ENCODE measurements at regions not wholly inside any gene's neighbourhood (a gene's known extent, or its start where the extent isn't known, plus 50 kb on each side); places are given as distances from the start of the nearest gene placed in this dataset.

GRCh38 chr4:156073976-156074375 lies 120.3 kb upstream of the CTSO start:
- no peaks in the 10 kb centered on the region for H3K4me1 Mint-ChIP-seq
- H3K36me3 Mint-ChIP-seq (ENCODE audit: low read depth) = no peaks in the 10 kb centered on the region
- no peak for TF ChIP-seq CTCF (IDR thresholded peaks at IDR 0.05; ENCODE audit: unreplicated experiment in 3 of 3)
- H3K9me3 Mint-ChIP-seq = peaks cover 10% of the 10 kb centered on the region
- H3K27me3 Mint-ChIP-seq (ENCODE audit: low read depth) = no peaks in the 10 kb centered on the region
- H3K27ac Mint-ChIP-seq = no peak overlapping the region
- no peak overlapping the region for H3K4me3 Mint-ChIP-seq

GRCh38 chr4:156060661-156061060 lies 107.0 kb upstream of the CTSO start:
- no peak for TF ChIP-seq CTCF (IDR thresholded peaks at IDR 0.05; ENCODE audit: unreplicated experiment in 3 of 3)
- no peaks in the 10 kb centered on the region for H3K9me3 Mint-ChIP-seq
- no peak overlapping the region for H3K27ac Mint-ChIP-seq
- H3K27me3 Mint-ChIP-seq (ENCODE audit: low read depth) = no peaks in the 10 kb centered on the region
- peaks cover 4% of the 10 kb centered on the region for H3K4me1 Mint-ChIP-seq
- no peak overlapping the region for H3K4me3 Mint-ChIP-seq
- no peaks in the 10 kb centered on the region for H3K36me3 Mint-ChIP-seq (ENCODE audit: low read depth)

GRCh38 chr4:156053174-156053573 lies 99.5 kb upstream of the CTSO start:
- H3K4me1 Mint-ChIP-seq = peaks cover 4% of the 10 kb centered on the region
- H3K4me3 Mint-ChIP-seq = no peak overlapping the region
- H3K36me3 Mint-ChIP-seq (ENCODE audit: low read depth) = no peaks in the 10 kb centered on the region
- H3K27ac Mint-ChIP-seq = no peak overlapping the region
- no peak for TF ChIP-seq CTCF (IDR thresholded peaks at IDR 0.05; ENCODE audit: unreplicated experiment in 3 of 3)
- no peaks in the 10 kb centered on the region for H3K27me3 Mint-ChIP-seq (ENCODE audit: low read depth)
- no peaks in the 10 kb centered on the region for H3K9me3 Mint-ChIP-seq

- TF ChIP-seq CTCF (IDR thresholded peaks at IDR 0.05; ENCODE audit: unreplicated experiment in 3 of 3) = no peak
- Mint-ChIP-seq H3K36me3 (ENCODE audit: low read depth) (no peaks in the 10 kb centered on the region), H3K4me3 (no peak overlapping the region), H3K9me3 (no peaks in the 10 kb centered on the region), H3K27ac (no peak overlapping the region), H3K4me1 (peaks cover under 1% of the 10 kb centered on the region), H3K27me3 (ENCODE audit: low read depth) (no peaks in the 10 kb centered on the region)
These were observed 98.5 kb upstream of the CTSO start for GRCh38 chr4:156052116-156052515.

- Mint-ChIP-seq H3K9me3 (no peaks in the 10 kb centered on the region), H3K27me3 (ENCODE audit: low read depth) (no peaks in the 10 kb centered on the region), H3K4me3 (no peak overlapping the region), H3K36me3 (ENCODE audit: low read depth) (no peaks in the 10 kb centered on the region), H3K27ac (peak overlapping the region in 2 of 3 experiments; percentile 19 to 61), H3K4me1 (peaks cover 9% of the 10 kb centered on the region)
- no peak for TF ChIP-seq CTCF (IDR thresholded peaks at IDR 0.05; ENCODE audit: unreplicated experiment in 3 of 3)
These were observed 85.1 kb upstream of the CTSO start for GRCh38 chr4:156038772-156039171.

GRCh38 chr4:156036496-156036895 lies 82.8 kb upstream of the CTSO start:
- Mint-ChIP-seq H3K4me1 (peaks cover 9% of the 10 kb centered on the region), H3K27ac (no peak overlapping the region)

More at GRCh38 chr4:156036496-156036895, 82.8 kb upstream of the CTSO start:
- no peak overlapping the region for H3K4me3 Mint-ChIP-seq
- no peaks in the 10 kb centered on the region for H3K27me3 Mint-ChIP-seq (ENCODE audit: low read depth)
- H3K36me3 Mint-ChIP-seq (ENCODE audit: low read depth) = no peaks in the 10 kb centered on the region
- no peaks in the 10 kb centered on the region for H3K9me3 Mint-ChIP-seq
- no peak for TF ChIP-seq CTCF (IDR thresholded peaks at IDR 0.05; ENCODE audit: unreplicated experiment in 3 of 3)

Measured in nephron (organoid).